HG02798 (cell line): ENCODE measurements at regions not wholly inside any gene's neighbourhood (a gene's known extent, or its start where the extent isn't known, plus 50 kb on each side); places are given as distances from the start of the nearest gene placed in this dataset.

Source experiments
- ATAC-seq: cut with Tn5 transposase; IDR thresholded peaks from one replicate; pipeline ENCODE4 v1.9.1; 2021; ENCODE audit warnings: mild to moderate bottlenecking; ENCODE audit not compliant: unreplicated experiment, poor library complexity

GRCh38 chr4:132955146-132955545 lies 193.9 kb upstream of the PCDH10 start:
- no peak for ATAC-seq

GRCh38 chr4:132956962-132957361 lies 192.1 kb upstream of the PCDH10 start:
- no peak for ATAC-seq

- ATAC-seq, result no peak
Measured at GRCh38 chr4:132958457-132959263, 190.4 kb upstream of the PCDH10 start.

- ATAC-seq, result no peak
Measured at GRCh38 chr4:132981611-132982010, 167.5 kb upstream of the PCDH10 start.

- ATAC-seq, result no peak
Measured at GRCh38 chr4:132982151-132982550, 166.9 kb upstream of the PCDH10 start.

GRCh38 chr4:132991111-132991510 lies 158.0 kb upstream of the PCDH10 start:
- no peak for ATAC-seq

- no peak for ATAC-seq
Measured at GRCh38 chr4:132992686-132993085, 156.4 kb upstream of the PCDH10 start.

GRCh38 chr4:132998585-132999230 lies 150.4 kb upstream of the PCDH10 start:
- ATAC-seq, result no peak

GRCh38 chr4:133000012-133000411 lies 149.1 kb upstream of the PCDH10 start:
- no peak for ATAC-seq

- no peak for ATAC-seq
Measured at GRCh38 chr4:133003169-133003568, 145.9 kb upstream of the PCDH10 start.

GRCh38 chr4:133014473-133015135 lies 134.5 kb upstream of the PCDH10 start:
- ATAC-seq, result no peak

GRCh38 chr4:133045288-133045687 lies 103.8 kb upstream of the PCDH10 start:
- no peak for ATAC-seq

GRCh38 chr4:133046156-133046555 lies 102.9 kb upstream of the PCDH10 start:
- no peak for ATAC-seq

GRCh38 chr4:133058701-133059100 lies 90.4 kb upstream of the PCDH10 start:
- ATAC-seq, result no peak

GRCh38 chr4:133059117-133059516 lies 90.0 kb upstream of the PCDH10 start:
- ATAC-seq, result no peak

GRCh38 chr4:133062851-133063250 lies 86.2 kb upstream of the PCDH10 start:
- ATAC-seq, result no peak

- ATAC-seq, result no peak
Measured at GRCh38 chr4:133068083-133068482, 81.0 kb upstream of the PCDH10 start.

GRCh38 chr4:133081246-133081645 lies 67.8 kb upstream of the PCDH10 start:
- no peak for ATAC-seq

- no peak for ATAC-seq
Measured at GRCh38 chr4:133084421-133084820, 64.7 kb upstream of the PCDH10 start.

GRCh38 chr4:133095591-133095990 lies 53.5 kb upstream of the PCDH10 start:
- no peak for ATAC-seq

- ATAC-seq, result no peak
Measured at GRCh38 chr4:133096972-133097371, 52.1 kb upstream of the PCDH10 start.
